ENCODE measurements at regions not wholly inside any gene's neighbourhood (a gene's known extent, or its start where the extent isn't known, plus 50 kb on each side); places are given as distances from the start of the nearest gene placed in this dataset.
A peak's percentile ranks its signal among the peaks of the same experiment; 100 is the strongest.

DNA sequence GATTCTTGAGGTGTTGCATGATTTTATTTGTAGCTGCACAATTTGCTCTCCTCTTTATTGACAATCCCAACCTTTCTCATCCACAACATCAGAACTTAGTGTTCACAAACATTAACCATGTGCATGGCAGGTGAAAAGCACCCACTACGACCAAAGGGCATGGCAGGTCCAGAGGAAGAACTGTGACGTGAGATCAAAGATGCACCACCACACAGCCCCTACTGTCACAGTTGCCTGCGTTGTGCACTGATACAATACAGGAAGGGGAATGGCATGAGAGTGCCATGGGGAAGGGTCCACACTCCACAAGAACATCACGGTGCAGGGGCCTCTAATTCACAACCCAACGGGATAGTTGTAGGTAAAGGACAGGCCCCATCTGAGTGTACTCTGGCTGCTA is 217.1 kb upstream of the PFKP start:
- no peak for DNase-seq

DNA sequence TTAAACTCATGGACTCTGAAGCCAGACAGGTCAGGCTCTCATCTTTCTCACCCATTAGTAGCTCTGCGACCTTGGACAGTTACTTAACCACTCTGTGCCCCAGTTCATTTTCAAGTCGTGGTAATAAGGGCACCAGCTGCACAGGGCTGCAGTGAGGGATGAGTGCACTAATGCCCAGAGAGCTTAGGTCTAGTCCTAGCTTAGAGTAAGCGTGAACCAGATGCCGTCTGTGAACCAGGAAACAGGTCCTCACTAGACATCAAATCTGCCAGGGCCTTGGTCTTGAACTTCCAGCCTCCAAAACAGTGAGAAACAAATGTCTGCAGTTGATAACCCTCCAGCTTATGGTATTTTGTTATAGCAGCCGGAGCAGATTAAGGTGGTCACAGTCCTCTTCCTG is 222.4 kb upstream of the PFKP start:
- no peak for DNase-seq

DNA sequence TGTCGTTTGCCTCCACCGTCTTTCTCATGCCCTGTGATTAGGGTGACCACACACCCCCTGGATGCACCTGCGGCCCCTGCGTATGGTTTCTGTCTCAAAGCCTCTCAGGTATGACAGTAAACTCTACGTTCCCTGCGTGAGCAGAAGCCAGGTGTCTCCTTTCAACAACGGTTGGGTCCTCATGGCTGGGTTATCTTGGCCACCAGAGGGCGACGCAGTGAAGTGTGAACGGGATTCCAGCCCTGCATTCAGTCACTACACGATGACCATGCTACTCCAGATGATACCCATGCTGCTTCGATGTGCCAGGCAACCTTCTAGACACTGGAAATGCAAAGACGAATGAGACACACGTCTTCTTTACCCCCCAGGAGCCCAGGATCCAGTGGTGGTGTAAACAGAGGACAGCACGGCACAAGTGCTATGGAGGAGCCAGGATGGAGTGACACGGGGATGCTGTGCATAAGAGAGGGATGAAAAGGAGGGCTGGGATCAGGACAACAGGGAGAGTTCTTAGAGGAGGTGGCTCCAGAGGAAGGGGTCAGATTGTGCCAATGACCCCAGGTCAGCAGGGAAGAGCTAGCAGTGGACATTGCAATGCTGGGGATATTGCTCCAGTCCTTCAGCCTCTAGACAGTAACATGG is 228.1 kb upstream of the PFKP start:
- no peak for DNase-seq

DNA sequence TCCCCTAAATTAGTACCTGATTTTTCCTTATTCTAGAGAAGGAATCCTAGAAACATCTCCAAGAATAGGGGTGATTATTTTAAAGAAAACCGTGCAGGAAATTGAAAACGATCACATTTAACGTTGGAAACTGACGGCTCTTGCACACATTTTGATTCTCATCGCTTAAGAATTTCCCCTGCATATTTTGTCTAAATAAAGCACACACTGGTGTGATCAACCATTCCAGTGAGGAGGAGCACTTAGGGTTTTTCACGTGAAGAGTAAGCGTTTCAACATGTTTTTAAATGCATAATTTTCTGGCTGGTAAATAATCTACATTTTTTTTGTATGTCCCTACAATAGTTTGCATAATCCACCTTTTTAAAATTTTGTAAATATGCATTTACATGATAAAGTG is 229.7 kb upstream of the PFKP start:
- no peak for DNase-seq

DNA sequence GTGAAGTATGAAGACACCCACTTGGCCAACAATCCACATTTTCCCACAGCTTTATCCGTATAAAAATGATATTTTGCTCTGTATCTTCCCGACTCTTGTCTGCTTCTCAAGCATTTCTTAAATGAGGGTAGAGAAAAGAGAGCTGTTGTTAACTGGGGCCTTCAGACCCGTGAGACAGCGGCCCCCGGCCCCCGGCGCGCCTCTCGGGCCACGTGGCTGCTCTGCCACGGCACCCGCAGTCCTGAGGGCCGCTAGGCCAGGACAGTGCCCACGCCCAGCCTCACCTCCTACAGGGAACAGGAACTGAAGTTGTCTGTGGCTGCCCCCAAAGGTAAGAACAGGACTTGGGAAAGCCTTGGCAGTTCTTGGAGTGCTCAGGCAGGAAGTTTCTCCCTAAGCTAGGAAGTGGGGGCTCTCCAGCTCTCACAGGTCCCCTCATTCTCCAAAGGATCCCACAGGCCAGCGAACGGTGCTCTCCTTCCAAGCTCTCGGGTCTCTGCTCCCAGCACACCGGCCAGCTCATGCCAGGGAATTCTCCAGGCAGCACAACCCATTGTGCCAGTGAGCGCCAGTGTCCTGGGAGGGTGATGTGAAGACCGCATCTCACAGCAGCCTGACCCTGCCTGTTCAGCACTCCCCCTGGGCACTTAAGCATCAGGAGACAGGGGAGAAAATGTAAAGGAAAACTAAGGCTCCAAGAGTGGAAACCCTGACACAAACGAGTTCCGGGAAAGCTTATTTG is 230.3 kb upstream of the PFKP start:
- no peak for DNase-seq

DNA sequence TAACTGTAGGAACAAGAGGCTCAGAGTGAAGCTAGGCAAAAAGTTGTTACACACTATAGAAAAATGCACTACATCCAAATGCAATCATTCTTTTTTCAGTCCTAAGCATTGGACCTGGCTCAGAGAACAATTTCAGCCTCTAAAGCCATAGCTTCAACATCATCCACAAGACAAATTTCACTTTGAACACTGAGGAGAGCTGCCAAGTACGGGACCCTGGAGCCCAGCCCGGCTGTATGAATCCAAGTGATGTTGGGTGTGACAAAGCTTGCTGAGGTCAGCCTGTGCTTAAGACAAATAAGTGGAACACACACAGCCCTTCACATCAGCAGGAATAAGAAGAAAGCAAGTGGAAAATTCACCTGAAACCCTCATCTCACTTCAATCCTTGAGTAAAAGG is 233.1 kb upstream of the PFKP start:
- no peak for DNase-seq

DNA sequence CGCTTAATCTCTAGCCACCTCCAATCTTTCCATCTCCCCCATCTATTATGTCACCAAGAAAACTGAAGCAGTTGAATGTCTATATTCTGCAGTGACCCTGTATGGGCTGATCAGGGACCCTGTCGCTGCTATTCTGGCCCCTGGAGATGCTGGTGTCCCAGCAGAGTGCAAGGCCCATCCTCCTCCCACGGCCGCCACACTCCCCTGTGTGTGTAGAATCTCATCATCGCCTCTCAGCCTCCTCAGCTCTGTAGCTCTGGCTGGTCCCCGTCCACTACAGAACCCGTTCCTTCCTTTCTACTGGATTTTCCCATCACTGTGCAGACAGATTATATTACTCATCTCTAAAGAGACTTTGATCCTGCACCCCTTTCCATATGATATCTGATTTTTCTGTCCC is 235.8 kb upstream of the PFKP start:
- DNase-seq = no peak

DNA sequence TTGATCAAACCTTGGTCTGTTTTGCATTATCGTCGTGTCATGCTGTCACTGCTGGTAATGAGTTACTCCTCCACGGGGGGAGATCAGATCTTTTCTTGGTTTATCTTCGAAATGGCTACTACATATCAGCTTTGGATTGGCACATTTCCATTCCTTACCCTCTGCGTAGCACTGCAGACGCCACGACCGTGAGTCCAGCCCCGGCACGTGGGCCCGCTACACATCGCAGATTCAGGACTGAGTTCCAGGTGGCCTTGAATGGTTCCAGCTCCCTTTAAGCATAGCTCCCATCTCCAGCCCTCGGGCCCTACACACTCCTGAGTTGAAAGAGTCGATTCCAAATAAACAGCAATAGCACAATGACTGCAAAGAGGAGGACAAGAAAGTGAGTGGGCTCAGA is 238.6 kb upstream of the PFKP start:
- no peak for DNase-seq

DNA sequence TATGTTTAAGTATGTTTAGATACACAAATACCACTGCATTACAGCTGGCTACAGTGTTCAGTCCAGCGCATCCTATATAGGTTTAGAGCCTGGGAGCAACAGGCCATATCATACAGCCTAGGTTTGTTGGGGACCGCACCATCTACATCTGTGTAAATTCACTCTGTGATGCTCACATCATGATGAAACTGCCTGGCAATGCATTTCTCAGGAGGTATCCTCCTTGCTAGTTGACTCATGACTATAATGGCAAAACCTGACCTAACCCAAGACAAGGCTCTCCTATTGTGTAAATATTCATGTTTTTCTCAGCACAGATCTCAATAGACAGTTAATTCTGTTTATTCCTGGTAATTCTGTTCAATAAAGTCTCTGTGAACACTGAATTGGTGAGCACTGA is 240.7 kb upstream of the PFKP start:
- no peak for DNase-seq

DNA sequence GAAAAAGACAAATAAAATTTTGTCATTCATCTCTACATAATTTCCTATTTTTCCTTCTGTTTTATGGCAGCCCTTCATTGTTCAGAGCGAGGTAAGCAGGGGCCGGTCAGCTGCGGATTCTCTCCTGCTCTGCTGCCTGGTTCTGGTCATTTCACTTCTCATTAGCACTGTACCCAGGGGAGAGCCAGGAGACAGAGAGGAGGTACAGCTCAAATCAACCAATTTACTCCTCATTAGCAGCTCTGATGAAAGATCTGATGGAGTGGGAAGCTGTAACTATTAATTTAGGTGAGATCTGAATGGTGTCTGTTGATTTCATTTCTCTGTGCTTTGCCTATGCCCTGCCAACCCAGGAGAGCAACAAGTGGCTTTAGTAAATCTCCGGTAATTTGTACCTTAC is 241.5 kb upstream of the PFKP start:
- DNase-seq = no peak

DNA sequence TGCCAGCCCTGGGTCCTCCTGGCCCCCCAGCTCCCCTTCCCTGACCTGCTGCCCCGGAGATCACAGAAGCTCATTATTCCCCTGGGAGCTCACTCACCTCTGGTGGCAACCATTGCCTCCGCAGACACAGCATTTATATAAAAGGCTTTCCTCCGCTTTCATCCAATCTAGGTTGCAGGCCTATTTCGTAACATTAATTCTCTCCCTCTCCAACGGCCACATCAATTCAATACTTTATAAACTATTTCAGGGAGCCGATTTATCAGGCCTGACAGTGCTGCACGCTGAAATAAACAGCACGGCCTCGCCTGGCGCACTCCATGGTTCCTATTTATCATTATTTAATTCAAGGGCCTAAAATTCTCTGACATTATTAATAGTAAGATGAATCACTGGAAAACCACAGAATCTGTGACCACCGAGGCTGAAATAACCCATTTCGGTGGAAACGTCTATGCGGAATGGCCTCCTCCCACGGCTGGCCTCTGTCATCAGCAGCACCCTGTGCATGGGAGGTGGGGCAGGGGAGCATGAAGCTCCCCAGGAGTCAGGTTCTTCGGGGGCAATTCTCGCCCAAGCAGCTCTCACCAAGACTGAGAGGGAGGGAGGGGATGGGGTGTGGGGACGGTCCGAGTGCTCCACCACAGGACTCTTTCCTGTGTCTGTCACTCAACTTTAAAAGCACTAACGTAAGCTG is 249.3 kb upstream of the PFKP start:
- no peak for DNase-seq

DNA sequence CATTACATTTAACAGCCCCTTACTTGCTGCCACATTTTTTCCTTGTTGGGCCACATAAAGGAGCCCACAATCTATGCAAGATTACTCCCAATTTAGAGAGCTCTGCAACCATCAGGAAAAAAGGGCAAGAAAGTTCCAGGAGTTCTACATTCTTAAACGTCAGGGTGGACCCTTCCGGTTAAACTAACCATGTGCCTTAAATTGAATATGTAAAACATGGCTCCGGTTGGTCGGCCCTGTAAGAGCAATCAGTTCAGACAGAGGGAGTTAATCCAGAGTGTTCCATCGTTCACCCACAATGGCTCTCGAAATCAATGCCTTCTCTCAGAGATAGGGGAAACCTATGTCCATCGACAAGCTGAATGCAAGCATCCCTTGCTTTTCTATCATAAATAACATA is 253.7 kb upstream of the PFKP start:
- DNase-seq = no peak

DNA sequence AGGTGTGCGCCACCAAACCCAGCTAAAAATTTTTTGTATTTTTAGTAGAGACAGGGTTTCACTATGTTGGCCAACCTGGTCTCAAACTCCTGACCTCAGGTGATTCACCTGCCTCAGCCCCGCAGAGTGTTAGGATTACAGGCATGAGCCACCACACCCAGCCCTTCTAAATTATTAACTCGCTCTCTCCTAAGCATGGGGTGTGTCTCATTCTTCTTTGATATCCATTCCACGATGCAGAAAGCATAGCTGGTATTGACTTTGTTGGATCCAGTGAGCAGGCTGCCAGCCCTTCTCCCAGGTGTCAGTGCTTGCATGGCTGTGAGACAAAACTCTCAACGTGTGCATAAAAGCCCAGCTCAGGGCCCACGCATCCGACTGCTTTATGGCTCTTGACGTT is 254.1 kb upstream of the PFKP start:
- DNase-seq = no peak

DNA sequence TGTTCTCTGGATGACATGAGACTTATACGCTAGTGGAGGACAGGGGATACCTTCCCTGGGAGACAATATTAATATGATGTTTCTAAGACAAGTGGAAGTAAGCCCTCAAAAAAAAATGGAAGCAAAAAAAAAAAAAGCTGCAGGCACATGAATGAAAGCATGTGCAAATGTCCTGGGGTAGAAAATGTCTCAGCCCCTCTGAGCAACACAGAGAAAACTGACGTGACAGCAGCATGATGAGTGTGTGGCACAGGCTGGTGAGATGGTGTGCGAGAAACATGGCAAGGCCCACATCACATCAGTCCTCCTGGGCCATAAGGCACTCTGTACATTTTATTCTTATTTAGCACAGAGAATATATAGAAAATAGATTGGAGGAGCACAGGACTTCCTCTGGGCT is 254.7 kb upstream of the PFKP start:
- DNase-seq = no peak

DNA sequence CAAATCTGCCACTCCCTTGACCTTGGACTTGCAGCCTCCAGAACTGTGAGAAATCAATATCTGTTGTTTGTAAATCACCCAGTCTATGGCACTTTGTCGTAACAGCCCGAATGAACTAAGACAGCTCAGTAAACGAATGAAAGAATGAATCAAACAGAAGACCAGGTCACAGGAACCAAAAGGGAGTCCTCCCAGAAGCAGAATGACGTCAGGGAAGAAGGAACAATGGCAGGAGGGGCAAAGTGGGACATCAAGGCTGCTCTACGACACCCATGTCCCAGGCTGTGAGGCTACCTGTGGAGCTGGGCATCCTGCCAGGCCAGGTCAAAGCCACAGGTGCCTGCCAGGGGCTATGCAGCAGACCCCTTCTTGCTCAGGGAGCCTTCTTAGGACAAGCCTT is 267.2 kb upstream of the PFKP start:
- DNase-seq = no peak

DNA sequence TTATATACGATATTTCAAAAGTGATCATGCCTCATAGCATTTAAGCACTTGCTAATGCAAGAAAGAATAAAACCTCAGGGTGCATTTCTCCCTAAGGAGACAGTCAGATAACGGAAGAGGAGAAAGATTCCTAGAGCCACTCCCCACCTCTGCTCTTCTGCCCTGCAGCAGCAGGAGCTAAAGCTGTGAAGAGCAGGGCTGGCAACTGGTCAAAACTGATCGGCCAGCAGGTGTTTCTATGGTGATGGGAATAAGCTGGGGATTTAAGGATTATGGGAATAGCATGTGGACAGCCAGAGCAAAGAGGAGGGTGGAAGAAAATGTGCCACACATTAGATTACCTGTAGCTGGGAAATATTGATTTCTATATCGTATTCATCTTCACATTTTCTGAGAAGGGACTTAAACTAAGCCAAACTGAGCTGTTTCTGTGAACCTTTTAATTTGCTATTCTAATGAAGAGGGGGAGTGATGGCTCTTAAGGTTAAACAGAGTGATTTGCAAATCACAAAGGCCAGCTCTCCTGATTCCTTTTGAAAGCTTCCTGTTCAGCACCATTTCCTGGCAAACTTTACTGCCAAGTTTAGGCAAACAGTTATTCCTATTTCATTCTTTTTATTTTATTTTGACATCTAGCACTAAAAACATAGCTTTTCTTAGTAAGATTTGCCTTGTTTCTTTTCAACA is 268.9 kb upstream of the PFKP start:
- peak; percentile 20 for DNase-seq

DNA sequence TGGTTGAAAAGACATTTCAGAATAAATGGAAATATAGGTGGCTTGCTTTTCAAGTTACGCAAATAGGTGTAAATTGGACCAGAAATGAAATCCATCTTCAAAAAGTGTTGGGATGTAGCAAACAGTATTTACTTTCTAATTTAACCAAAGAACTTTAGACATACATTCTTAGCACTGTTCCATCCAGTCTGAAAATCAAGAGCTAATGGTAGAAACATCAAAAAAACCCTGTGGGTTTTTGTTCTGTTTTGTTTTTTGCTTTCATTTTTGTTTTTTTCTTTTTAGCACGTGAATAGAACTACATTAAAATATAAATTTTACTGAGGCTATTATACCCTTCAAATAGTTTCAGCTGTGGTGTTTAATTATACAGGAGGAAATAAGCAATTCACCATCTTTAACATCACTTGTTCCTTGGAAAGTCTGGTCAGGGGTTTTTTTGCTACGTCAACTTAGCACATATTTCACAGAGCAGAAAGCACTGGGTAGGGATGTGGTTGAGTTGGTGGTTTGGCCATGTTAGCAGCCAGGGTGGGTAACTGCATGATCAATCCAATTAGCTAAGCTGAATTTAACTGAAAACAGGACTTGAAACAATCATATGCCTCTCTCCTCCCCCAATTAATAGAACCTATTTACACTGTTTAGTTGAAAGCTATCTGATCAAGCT is 275.4 kb upstream of the PFKP start:
- no peak for DNase-seq

DNA sequence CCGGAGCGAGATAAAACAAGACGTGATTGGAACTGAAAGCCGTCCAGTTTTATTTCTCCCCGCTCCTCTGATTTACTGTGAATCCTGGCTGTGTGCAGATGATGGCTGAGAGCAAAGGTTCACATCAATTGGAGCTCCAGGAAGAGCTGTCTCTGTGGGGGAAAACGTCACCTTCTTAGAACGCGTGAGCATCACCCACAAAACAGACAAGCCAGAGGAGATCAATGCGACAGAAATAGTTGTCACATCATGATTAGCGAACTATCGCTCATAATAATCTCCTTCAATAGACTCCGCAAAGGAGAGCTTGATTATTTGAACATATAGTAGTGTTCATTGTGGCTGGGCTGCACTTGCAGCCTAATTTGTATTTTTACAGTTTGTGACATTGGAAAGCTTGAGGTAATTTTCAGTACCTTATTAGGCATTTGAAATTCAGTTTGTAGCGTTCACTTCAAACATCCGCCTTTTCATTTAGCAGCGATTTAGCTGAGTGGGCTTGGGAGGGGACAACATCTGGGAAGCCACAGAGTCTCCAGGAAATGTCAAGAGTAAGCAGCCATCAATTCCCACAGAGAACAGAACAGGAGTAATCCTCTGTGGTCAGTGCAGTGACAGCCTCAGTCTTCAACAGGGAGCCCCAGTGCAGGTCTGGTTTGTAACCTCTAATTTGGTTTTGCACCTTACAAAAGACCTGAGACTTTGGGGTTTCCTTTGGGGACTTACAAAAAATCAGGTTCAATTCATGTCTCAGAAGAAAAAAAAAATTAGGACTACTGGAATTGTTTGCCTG is 276.8 kb upstream of the PFKP start:
- no peak for DNase-seq

DNA sequence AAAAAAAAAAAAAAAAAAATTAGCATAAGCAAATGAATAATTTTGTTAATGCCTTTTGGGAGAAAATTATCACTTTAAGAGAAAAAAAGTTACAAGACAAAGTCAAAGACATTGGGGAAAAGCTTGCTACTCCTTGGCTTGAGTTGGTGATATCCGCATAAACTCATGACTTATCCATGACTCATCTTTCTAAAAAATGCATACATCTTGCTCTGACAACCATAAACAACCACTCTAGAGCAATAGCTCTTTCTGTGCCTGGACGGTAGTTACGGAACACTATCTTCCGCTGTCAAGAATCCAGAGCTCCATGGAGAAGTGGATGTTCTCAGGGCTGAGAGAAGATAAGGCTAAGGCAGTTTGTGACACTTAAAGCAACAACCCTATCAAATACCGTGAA is 281.1 kb upstream of the PFKP start:
- DNase-seq = no peak

DNA sequence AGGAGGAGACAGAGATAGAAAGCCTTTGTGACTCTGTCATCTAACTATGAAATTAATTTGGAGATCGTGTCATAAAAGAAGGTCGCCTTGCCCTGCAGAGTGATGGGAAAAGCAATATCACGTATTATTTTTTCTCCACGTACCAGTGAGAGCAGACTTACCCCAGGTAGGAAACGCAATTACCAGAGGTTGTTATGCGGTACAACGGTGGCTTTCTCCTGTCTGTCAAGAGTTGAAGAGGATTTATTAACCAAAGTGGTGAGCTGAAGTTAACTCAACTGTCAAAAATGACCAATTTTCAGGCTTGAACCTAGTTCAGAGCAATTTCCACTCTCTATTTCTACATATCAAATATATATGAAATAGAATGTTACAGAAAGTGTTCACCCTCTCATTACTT is 282.6 kb upstream of the PFKP start:
- DNase-seq = no peak

DNA sequence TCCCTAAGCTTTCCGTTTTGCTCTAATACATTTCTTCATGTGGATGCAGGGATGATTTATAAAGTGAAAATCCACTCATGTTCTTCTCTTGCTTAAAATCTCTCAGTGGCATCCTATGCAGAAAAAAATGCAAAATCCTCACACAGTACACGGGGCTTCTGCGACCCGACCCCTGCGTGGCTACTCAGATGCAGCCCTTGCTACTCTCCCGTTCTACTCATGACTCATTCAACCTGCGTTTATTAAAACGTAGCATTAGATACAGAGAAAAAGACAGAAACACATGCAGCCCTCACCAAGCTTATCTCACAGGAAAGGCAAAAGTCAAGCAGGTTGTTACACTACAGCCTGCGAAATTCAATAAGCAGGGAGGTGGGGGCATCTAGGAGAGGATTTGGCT is 284.4 kb upstream of the PFKP start:
- no peak for DNase-seq

DNA sequence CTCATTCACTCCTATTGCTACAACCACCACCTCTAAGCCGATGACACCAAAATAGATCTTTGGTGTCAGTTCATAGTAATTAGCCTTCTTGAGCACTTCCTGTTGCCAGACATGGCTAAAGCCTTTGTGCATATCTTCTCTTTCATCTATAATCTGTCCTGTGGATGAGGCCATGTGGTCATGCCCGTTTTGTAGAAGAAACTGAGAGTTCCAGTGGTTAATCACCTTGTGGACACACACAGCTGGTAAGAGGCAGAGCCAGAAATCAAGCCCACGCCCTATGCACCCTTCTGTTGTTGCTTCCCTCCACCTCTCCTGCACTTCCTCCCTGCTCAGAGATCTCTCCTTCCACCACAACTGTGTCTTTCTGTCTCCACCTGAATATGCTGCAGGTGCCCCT is 285.1 kb upstream of the PFKP start:
- DNase-seq = no peak

All from NCI-H524 treated with DMSO at 0.1 percent for 48 hours (cell line).